ENCODE measurements at regions not wholly inside any gene's neighbourhood (a gene's known extent, or its start where the extent isn't known, plus 50 kb on each side); places are given as distances from the start of the nearest gene placed in this dataset.
A peak's percentile ranks its signal among the peaks of the same experiment; 100 is the strongest.

DNA sequence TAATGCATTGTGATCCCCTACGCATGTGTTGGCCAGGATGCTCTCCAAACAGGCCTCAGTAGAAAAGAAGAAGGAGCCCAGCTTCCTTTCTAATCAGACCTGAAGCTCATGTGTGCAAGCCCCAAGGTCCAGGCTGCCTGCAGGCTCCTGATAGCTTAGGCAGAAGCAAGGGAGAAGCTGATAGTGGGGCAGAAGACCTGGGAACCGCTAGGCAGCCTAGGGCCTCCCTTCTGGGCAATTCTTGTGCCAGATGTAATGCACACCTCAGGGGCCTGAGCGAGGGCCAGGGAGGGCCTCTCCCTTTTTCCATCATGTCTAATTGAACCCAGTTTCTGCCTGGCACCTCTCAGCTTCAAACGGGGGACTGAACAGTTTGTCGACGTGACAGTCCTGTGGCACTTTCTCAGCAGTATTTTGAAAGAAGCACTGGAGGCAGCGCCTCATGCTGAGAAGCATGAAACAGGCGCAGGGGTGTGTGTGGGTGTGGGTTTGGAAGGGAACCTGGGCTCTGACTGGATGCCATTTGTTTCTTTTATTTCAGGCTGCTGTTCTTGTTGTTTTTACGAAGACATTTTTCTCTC, 212.8 kb downstream of the PIK3R1 start:
- H3K9me3 ChIP-seq, result no peaks in the 10 kb centered on the region
- H3K4me1 ChIP-seq, result peaks cover 7% of the 10 kb centered on the region; the same call in 1 of the 2 replicates
- no peaks in the 10 kb centered on the region for H3K27me3 ChIP-seq
- H3K9ac ChIP-seq, result no peak overlapping the region
- H3K4me3 ChIP-seq, result no peak overlapping the region
- no peaks in the 10 kb centered on the region for H4K20me1 ChIP-seq
- H3K27ac ChIP-seq, result no peak overlapping the region
- no peaks in the 10 kb centered on the region for H3K36me3 ChIP-seq
- no peak for TF ChIP-seq Cebpa-rat (IDR thresholded peaks at IDR 0.05)
- no peak overlapping the region for H3K4me2 ChIP-seq

DNA sequence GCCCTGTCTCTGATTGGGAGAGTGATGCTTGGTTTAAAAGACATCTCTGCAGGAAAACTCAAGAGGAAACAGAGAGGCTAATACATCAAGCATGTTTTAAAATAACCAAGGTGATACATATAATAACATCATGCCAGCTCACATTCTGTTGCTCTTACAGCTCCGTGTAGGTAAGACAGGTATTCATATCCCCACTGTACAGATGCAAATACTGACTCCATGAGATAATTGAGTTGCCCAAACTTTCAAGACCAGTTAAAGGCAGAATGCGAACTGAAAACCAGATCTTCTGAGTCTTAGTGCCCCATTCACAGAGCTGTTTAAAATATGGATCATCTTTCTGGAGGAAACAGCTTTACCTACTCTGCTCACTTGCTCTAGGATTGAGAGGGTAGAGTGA, 214.0 kb downstream of the PIK3R1 start:
- no peaks in the 10 kb centered on the region for H3K27me3 ChIP-seq
- TF ChIP-seq Cebpa-rat (IDR thresholded peaks at IDR 0.05), result no peak
- H3K4me3 ChIP-seq, result no peak overlapping the region
- H4K20me1 ChIP-seq, result no peaks in the 10 kb centered on the region
- no peak overlapping the region for H3K9ac ChIP-seq
- no peaks in the 10 kb centered on the region for H3K9me3 ChIP-seq
- H3K4me2 ChIP-seq, result no peak overlapping the region
- no peak overlapping the region for H3K27ac ChIP-seq
- H3K4me1 ChIP-seq, result peaks cover 14% of the 10 kb centered on the region
- no peaks in the 10 kb centered on the region for H3K36me3 ChIP-seq

DNA sequence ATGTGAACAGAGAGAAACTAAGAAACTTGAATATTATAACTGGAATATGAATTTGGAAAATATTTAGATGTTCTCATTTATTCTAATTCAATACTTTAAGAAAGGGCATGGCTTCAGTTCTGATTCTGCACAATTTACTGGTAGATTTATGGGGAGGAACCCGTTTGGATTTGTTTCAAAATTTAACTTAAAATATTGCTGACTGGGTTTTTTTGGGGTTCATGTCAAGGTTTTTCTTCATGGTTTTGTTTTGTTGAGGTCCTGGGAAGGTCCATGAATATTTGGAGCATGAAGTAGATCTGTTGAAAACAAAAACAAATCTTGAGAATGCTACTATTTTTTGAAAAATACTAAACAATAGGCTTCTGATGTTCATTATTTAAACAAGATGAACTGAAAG, 214.7 kb downstream of the PIK3R1 start:
- H3K36me3 ChIP-seq, result no peaks in the 10 kb centered on the region
- no peaks in the 10 kb centered on the region for H3K27me3 ChIP-seq
- H4K20me1 ChIP-seq, result no peaks in the 10 kb centered on the region
- no peak overlapping the region for H3K4me2 ChIP-seq
- no peaks in the 10 kb centered on the region for H3K9me3 ChIP-seq
- TF ChIP-seq Cebpa-rat (IDR thresholded peaks at IDR 0.05), result no peak
- H3K9ac ChIP-seq, result no peak overlapping the region
- no peak overlapping the region for H3K27ac ChIP-seq
- peaks cover 13% of the 10 kb centered on the region for H3K4me1 ChIP-seq
- H3K4me3 ChIP-seq, result no peak overlapping the region

DNA sequence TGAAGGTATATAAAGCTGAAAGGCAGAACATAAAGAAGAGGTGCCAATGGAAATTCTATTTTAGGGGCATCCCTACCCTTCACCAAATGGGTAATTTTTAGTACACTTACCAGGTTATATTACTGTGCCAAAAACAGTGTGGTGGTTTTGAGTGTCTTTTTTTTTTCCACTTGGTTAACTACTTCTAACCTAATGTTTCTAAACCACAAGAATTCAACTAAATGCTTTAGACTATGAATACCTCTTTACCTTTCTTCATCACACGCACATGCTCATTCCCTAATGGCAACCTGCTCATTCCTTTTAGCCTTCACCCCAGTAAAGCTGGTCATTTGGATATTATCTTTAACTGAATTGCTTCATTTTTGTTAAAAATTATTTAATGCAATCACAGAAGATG, 215.6 kb downstream of the PIK3R1 start:
- no peak overlapping the region for H3K9ac ChIP-seq
- H4K20me1 ChIP-seq, result no peaks in the 10 kb centered on the region
- TF ChIP-seq Cebpa-rat (IDR thresholded peaks at IDR 0.05), result no peak
- H3K4me3 ChIP-seq, result no peak overlapping the region
- no peak overlapping the region for H3K27ac ChIP-seq
- H3K4me2 ChIP-seq, result no peak overlapping the region
- no peaks in the 10 kb centered on the region for H3K27me3 ChIP-seq
- no peaks in the 10 kb centered on the region for H3K36me3 ChIP-seq
- H3K4me1 ChIP-seq, result peaks cover 14% of the 10 kb centered on the region
- H3K9me3 ChIP-seq, result no peaks in the 10 kb centered on the region

DNA sequence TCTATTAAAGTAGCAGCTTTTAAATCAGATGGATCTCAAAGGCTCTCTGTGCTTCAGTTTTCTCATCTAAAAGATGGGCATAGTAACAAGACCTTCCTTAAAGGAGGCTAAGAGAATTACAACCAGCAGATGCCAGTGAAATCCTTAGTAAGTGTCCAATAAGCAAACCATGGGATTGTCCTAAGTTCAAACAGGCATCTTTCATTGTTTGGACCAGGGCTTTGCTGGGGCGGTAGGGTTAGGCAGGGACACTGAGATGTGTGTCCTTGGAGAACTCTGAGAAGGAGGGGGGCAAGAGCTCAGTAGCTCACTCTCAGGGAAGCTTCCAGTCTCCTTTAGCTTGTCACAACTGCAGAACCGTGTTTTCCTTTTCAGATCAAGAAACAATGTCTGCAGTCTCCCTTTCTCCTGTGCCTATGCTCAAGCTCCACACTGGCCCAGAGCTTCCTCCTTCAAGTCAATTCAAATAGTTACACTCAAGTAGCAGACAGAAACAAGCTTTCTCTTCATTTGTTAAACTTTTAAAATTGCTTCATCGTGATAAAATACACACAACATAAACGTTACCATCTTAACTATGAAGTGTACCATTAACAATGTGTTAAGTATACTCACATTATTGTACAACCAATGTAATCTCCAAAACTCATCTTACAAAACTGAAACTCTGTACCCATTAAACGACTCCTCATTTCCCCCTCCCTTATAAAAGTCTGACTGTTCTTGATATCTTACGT, 216.2 kb downstream of the PIK3R1 start:
- H3K4me3 ChIP-seq, result no peak overlapping the region
- peaks cover 14% of the 10 kb centered on the region for H3K4me1 ChIP-seq
- TF ChIP-seq Cebpa-rat (IDR thresholded peaks at IDR 0.05), result no peak
- no peaks in the 10 kb centered on the region for H3K27me3 ChIP-seq
- H4K20me1 ChIP-seq, result no peaks in the 10 kb centered on the region
- H3K27ac ChIP-seq, result no peak overlapping the region
- no peaks in the 10 kb centered on the region for H3K36me3 ChIP-seq
- H3K4me2 ChIP-seq, result no peak overlapping the region
- H3K9ac ChIP-seq, result no peak overlapping the region
- H3K9me3 ChIP-seq, result no peaks in the 10 kb centered on the region

DNA sequence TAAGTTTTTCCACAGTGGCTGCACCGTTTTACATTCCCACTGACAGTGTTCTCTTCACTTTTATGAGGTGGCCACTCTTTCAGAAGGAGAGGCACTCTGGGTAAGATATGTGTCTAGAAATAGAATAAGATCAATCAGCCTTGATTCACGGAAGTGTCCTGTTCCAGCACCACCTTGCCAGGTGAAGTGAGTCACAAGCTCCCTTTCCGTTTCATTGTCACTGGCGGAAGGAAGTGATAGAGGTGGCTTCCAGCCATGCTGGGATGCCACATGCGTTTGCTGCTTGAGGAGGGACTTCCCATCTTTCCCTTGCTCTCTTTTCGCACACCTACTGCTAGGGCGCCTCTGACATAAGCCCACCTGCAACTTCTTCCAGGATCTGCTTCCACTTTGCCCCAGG, 217.1 kb downstream of the PIK3R1 start:
- no peak overlapping the region for H3K4me3 ChIP-seq
- H3K36me3 ChIP-seq, result no peaks in the 10 kb centered on the region
- no peak for TF ChIP-seq Cebpa-rat (IDR thresholded peaks at IDR 0.05)
- H3K27ac ChIP-seq, result no peak overlapping the region
- H3K9me3 ChIP-seq, result no peaks in the 10 kb centered on the region
- no peaks in the 10 kb centered on the region for H4K20me1 ChIP-seq
- no peak overlapping the region for H3K4me2 ChIP-seq
- no peaks in the 10 kb centered on the region for H3K27me3 ChIP-seq
- H3K9ac ChIP-seq, result no peak overlapping the region
- peaks cover 14% of the 10 kb centered on the region for H3K4me1 ChIP-seq

DNA sequence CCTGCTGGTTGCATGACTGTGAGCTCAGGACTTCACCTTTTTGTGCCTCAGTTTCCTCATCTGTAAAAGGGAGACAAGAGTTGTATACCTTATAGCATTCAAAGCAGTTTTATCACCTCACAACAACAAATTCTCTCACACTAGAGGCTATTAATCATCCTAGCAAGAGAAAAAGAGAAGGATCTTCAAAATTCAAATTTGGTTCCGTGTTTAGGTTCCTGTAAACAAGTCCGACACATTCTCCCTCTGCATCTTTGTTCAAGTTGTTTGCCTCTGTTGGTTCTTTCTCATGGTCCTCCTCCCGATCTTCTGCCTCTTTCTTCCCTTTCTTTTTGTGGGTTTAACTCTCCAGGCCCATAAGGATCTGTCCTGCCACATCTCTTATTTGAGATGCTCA, 218.0 kb downstream of the PIK3R1 start:
- H3K9ac ChIP-seq, result no peak overlapping the region
- H3K4me2 ChIP-seq, result no peak overlapping the region
- no peak overlapping the region for H3K27ac ChIP-seq

DNA sequence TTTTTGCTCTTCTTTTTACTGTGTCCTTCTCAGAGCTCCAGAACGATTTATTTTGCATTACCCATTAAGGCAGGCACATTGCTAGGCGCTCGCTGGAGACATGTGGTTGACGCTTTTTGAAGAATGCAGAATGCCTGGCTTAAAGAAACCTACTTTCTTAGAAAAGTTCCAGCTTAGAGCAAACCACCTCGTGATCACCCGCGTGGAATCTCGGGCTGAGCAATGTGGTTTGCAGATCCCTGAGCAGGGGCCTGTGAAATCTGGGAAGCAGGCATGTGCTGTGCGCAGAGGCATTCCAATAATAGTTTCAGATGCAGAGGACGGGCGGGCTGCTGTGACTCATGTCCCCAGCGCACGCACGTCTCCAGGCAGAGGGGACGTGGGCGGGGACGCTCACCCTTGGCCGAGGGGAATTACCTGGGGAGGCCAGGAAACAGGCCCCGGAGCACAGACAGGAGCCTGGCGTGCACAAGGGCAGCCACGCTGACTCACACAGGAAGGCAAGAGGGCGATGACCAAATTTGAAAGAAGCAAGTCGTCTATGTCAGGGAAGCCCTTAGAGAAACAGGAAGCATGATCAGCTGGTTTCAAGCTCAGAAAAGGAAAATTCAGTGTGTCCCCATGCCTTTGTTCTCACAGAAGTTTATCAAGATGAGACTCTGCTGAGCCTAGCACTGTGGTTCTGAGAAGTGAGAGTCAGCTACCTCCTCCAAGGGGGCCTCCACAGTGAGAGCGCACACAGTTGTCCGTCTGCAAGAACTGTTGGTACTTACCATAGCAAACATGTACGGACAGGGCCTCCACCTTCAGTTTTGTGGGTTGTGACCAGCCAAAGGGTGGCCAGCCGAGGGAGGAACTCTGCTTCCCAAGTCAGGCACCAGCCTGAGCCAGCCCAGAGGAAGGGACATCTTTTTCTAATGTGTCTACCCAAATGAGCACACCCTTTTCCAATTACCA, 218.6 kb downstream of the PIK3R1 start:
- H3K4me1 ChIP-seq, result peaks cover 14% of the 10 kb centered on the region
- H3K9me3 ChIP-seq, result no peaks in the 10 kb centered on the region
- no peak overlapping the region for H3K9ac ChIP-seq
- no peak overlapping the region; the same call in 1 of the 2 replicates for H3K27ac ChIP-seq
- no peaks in the 10 kb centered on the region for H4K20me1 ChIP-seq
- TF ChIP-seq Cebpa-rat (IDR thresholded peaks at IDR 0.05), result no peak
- no peaks in the 10 kb centered on the region for H3K36me3 ChIP-seq
- peak overlapping the region; percentile 45 for H3K4me2 ChIP-seq
- no peak overlapping the region for H3K4me3 ChIP-seq
- no peaks in the 10 kb centered on the region for H3K27me3 ChIP-seq

More for the DNA sequence above, 218.0 kb downstream of the PIK3R1 start:
- no peaks in the 10 kb centered on the region for H4K20me1 ChIP-seq
- no peak overlapping the region for H3K4me3 ChIP-seq
- H3K36me3 ChIP-seq, result no peaks in the 10 kb centered on the region
- no peak for TF ChIP-seq Cebpa-rat (IDR thresholded peaks at IDR 0.05)
- H3K27me3 ChIP-seq, result no peaks in the 10 kb centered on the region
- H3K9me3 ChIP-seq, result no peaks in the 10 kb centered on the region
- H3K4me1 ChIP-seq, result peaks cover 14% of the 10 kb centered on the region

DNA sequence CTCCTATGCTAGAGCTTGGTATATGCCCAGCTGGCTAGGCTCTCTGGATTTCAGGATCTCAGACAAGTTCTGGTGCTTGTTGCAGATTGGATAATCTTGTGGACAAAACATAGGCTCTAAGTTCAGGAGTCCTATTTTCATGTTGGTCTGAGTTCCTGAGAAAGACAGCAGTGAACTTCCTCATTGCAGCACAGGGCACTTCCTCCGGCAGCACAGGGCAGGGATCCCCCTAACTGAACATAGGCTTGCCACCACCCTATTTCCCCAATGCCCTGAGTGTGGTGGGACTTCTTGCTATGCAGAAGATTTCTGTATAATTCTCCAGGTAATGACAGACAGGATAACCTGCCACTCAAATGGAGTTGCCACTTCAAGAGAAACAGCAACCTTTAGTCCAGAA, 220.1 kb downstream of the PIK3R1 start:
- H4K20me1 ChIP-seq, result no peaks in the 10 kb centered on the region
- H3K4me1 ChIP-seq, result peaks cover 14% of the 10 kb centered on the region
- no peaks in the 10 kb centered on the region for H3K9me3 ChIP-seq
- 0 out of 2 replicates have a peak overlapping the region, but pooled peaks have one; percentile 10 for H3K27ac ChIP-seq
- no peak overlapping the region for H3K4me3 ChIP-seq
- no peak overlapping the region; the same call in 1 of the 2 replicates for H3K4me2 ChIP-seq
- no peaks in the 10 kb centered on the region for H3K36me3 ChIP-seq
- TF ChIP-seq Cebpa-rat (IDR thresholded peaks at IDR 0.05), result no peak
- H3K27me3 ChIP-seq, result no peaks in the 10 kb centered on the region
- H3K9ac ChIP-seq, result no peak overlapping the region
